ENCODE measurements at regions not wholly inside any gene's neighbourhood (a gene's known extent, or its start where the extent isn't known, plus 50 kb on each side); places are given as distances from the start of the nearest gene placed in this dataset.

GRCh38 chr11:101723371-101723770 lies 139.6 kb upstream of the TRPC6 start:
- no peaks in the 10 kb centered on the region for H3K9me3 ChIP-seq (ENCODE audit: control insufficient read depth, low read length)
- no peak overlapping the region for H3K9ac ChIP-seq (ENCODE audit: extremely low read depth, low read length, poor library complexity, severe bottlenecking)
- H3K27ac ChIP-seq (ENCODE audit: low read depth, low read length), result no peak overlapping the region
- Mint-ChIP-seq H3K27me3 (ENCODE audit: insufficient read depth) (no peaks in the 10 kb centered on the region), H3K27ac (no peak overlapping the region), H3K9me3 (no peaks in the 10 kb centered on the region), H3K36me3 (ENCODE audit: low read depth) (no peaks in the 10 kb centered on the region), H3K4me1 (peaks cover 3% of the 10 kb centered on the region), H3K4me3 (no peak overlapping the region)
- no peaks in the 10 kb centered on the region for H3K36me3 ChIP-seq (ENCODE audit: control insufficient read depth, insufficient read depth, low read length)
- H3K4me1 ChIP-seq (ENCODE audit: control insufficient read depth, insufficient read depth, low read length), result no peaks in the 10 kb centered on the region
- H3K27me3 ChIP-seq (ENCODE audit: control insufficient read depth, insufficient read depth, low read length, poor library complexity, severe bottlenecking), result no peaks in the 10 kb centered on the region
- DNase-seq, result no peak
- no peak overlapping the region for H3K4me3 ChIP-seq (ENCODE audit: low read length)
- WGBS, 2 experiments (ENCODE audit: insufficient coverage in 1 of 2, insufficient read length in 1 of 2), result 88 to 100% methylated on average over 1 of the region's 1 CpG
- no peak for TF ChIP-seq CTCF (conservative IDR thresholded peaks at IDR 0.05)

DNA sequence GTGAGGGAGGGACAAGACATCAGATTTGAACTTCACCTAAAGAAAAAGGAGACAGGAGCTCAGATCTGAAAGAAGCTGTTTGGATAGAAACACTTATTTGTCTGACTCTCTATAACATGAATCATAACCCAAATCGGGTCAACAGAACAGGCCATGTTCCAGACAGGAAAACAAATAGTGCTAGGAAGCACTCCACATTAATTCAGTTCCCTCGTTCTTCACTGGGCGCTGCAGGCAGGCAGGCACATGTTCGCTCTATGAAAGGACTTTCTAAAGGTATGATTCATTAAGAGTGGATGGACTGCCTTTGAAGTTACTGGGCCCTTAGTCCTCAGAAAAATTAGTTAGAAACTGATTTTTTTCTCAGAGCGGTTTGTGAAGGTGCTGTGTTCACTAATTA lies 137.5 kb upstream of the TRPC6 start:
- no peaks in the 10 kb centered on the region for H3K4me1 ChIP-seq (ENCODE audit: control insufficient read depth, insufficient read depth, low read length)
- H3K36me3 ChIP-seq (ENCODE audit: control insufficient read depth, insufficient read depth, low read length), result no peaks in the 10 kb centered on the region
- TF ChIP-seq CTCF (conservative IDR thresholded peaks at IDR 0.05), result no peak
- H3K9me3 Mint-ChIP-seq, result no peaks in the 10 kb centered on the region
- H3K27ac ChIP-seq (ENCODE audit: low read depth, low read length), result no peak overlapping the region
- no peaks in the 10 kb centered on the region for H3K27me3 ChIP-seq (ENCODE audit: control insufficient read depth, insufficient read depth, low read length, poor library complexity, severe bottlenecking)
- H3K27ac Mint-ChIP-seq, result no peak overlapping the region
- H3K27me3 Mint-ChIP-seq (ENCODE audit: insufficient read depth), result no peaks in the 10 kb centered on the region
- no peak for DNase-seq
- H3K9me3 ChIP-seq (ENCODE audit: control insufficient read depth, low read length), result no peaks in the 10 kb centered on the region
- H3K4me3 Mint-ChIP-seq, result no peak overlapping the region
- 90 to 92% methylated on average over 4 to 5 of the region's 5 CpGs for WGBS, 2 experiments (ENCODE audit: insufficient coverage in 1 of 2, insufficient read length in 1 of 2)
- H3K36me3 Mint-ChIP-seq (ENCODE audit: low read depth), result no peaks in the 10 kb centered on the region
- no peak overlapping the region for H3K4me3 ChIP-seq (ENCODE audit: low read length)
- peaks cover 3% of the 10 kb centered on the region for H3K4me1 Mint-ChIP-seq
- H3K9ac ChIP-seq (ENCODE audit: extremely low read depth, low read length, poor library complexity, severe bottlenecking), result no peak overlapping the region

GRCh38 chr11:101718402-101718801 lies 134.6 kb upstream of the TRPC6 start:
- no peaks in the 10 kb centered on the region for H3K9me3 Mint-ChIP-seq
- H3K9ac ChIP-seq (ENCODE audit: extremely low read depth, low read length, poor library complexity, severe bottlenecking), result no peak overlapping the region
- H3K27ac ChIP-seq (ENCODE audit: low read depth, low read length), result no peak overlapping the region
- H3K36me3 Mint-ChIP-seq (ENCODE audit: low read depth), result no peaks in the 10 kb centered on the region
- no peaks in the 10 kb centered on the region for H3K27me3 Mint-ChIP-seq (ENCODE audit: insufficient read depth)
- peaks cover 3% of the 10 kb centered on the region for H3K9me3 ChIP-seq (ENCODE audit: control insufficient read depth, low read length)
- no peaks in the 10 kb centered on the region for H3K36me3 ChIP-seq (ENCODE audit: control insufficient read depth, insufficient read depth, low read length)
- WGBS, 2 experiments (ENCODE audit: insufficient coverage in 1 of 2, insufficient read length in 1 of 2), result 98 to 100% methylated on average over 3 to 4 of the region's 4 CpGs
- no peaks in the 10 kb centered on the region for H3K27me3 ChIP-seq (ENCODE audit: control insufficient read depth, insufficient read depth, low read length, poor library complexity, severe bottlenecking)
- no peak for TF ChIP-seq CTCF (conservative IDR thresholded peaks at IDR 0.05)
- no peak for DNase-seq
- H3K4me3 ChIP-seq (ENCODE audit: low read length), result no peak overlapping the region
- H3K27ac Mint-ChIP-seq, result no peak overlapping the region
- no peak overlapping the region for H3K4me3 Mint-ChIP-seq
- H3K4me1 ChIP-seq (ENCODE audit: control insufficient read depth, insufficient read depth, low read length), result no peaks in the 10 kb centered on the region
- H3K4me1 Mint-ChIP-seq, result peaks cover 3% of the 10 kb centered on the region
